ENCODE measurements at regions not wholly inside any gene's neighbourhood (a gene's known extent, or its start where the extent isn't known, plus 50 kb on each side); places are given as distances from the start of the nearest gene placed in this dataset.

DNA sequence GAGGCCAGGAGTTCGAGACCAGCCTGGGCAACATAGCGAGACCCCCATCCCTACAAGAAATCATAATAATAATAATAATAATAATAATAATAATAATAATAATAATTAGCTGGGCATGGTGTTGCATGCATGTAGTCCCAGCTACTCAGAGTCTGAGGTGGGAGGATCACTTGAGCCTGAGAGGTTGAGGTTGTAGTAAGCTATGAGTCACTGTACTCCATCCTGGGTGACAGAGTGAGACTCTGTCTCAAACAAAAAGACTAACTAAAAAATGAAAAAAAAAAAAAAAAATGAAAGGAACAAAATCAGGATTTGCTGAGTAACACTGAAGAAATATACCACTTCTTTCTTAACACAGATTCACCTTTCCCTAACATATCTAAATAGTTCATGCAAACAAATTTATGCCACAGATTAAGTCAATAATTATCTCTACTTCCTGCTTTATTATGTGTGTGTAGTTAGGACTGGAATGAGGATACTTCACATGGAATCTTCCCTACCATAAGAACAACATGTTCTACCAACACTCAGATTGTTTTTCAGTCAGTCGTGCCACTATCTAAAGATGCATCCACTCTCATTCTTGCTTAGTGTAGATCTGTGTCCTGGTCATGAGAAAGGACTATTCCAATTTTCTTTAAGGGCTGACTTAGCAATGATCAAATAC, 928.7 kb downstream of the SLC4A3 start:
- no peaks in the 10 kb centered on the region for H3K4me1 ChIP-seq
- DNase-seq (ENCODE audit: extremely low spot score in 2 of 2), result no peak
- no peaks in the 10 kb centered on the region for H3K9me3 ChIP-seq
- TF ChIP-seq POLR2A (IDR thresholded peaks at IDR 0.05), result no peak
- TF ChIP-seq POLR2AphosphoS5 (IDR thresholded peaks at IDR 0.05; ENCODE audit: insufficient read depth in 1 of 2, low read depth in 1 of 2), result no peak
- TF ChIP-seq, protein P1, sequence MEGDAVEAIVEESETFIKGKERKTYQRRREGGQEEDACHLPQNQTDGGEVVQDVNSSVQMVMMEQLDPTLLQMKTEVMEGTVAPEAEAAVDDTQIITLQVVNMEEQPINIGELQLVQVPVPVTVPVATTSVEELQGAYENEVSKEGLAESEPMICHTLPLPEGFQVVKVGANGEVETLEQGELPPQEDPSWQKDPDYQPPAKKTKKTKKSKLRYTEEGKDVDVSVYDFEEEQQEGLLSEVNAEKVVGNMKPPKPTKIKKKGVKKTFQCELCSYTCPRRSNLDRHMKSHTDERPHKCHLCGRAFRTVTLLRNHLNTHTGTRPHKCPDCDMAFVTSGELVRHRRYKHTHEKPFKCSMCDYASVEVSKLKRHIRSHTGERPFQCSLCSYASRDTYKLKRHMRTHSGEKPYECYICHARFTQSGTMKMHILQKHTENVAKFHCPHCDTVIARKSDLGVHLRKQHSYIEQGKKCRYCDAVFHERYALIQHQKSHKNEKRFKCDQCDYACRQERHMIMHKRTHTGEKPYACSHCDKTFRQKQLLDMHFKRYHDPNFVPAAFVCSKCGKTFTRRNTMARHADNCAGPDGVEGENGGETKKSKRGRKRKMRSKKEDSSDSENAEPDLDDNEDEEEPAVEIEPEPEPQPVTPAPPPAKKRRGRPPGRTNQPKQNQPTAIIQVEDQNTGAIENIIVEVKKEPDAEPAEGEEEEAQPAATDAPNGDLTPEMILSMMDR (IDR thresholded peaks at IDR 0.05), result no peak
- intact Hi-C loops (cut with DNase I), result no loop called here
- no peak overlapping the region for H3K4me3 ChIP-seq
- no peak overlapping the region for H3K27ac ChIP-seq
- no peaks in the 10 kb centered on the region for H3K36me3 ChIP-seq
- H3K27me3 ChIP-seq, result no peaks in the 10 kb centered on the region

GRCh38 chr2:220556658-220557057, 929.2 kb downstream of the SLC4A3 start:
- intact Hi-C loops (cut with DNase I), result no loop called here
- TF ChIP-seq POLR2AphosphoS5 (IDR thresholded peaks at IDR 0.05; ENCODE audit: insufficient read depth in 1 of 2, low read depth in 1 of 2) (no peak), POLR2A (IDR thresholded peaks at IDR 0.05) (no peak)
- TF ChIP-seq, protein P1 (IDR thresholded peaks at IDR 0.05), result no peak

DNA sequence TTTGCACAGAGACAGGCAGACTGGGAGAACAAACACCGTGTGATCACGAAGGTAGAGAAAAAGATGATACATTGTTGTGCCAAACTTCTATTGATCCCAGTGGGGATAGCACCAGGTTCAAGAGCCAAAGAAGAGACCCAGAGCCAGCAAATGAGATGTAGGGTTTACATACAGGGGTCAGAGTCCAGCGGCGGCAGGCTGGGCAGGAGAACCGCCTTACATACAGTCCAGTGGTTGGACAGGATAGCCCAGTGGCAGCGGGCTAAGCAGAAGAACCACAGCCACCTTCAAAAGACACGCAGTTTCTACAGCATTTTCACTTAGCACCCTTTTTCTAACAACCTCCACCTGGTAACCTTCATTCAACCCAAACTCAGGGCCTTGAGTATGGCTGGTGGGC, 932.8 kb downstream of the SLC4A3 start:
- TF ChIP-seq POLR2A (IDR thresholded peaks at IDR 0.05) (no peak), POLR2AphosphoS5 (IDR thresholded peaks at IDR 0.05; ENCODE audit: insufficient read depth in 1 of 2, low read depth in 1 of 2) (no peak)
- TF ChIP-seq, protein P1 (IDR thresholded peaks at IDR 0.05), result no peak
- H3K27me3 ChIP-seq, result no peaks in the 10 kb centered on the region
- H3K4me1 ChIP-seq, result no peaks in the 10 kb centered on the region
- intact Hi-C loops (cut with DNase I), result no loop called here
- H3K9me3 ChIP-seq, result no peaks in the 10 kb centered on the region
- H3K4me3 ChIP-seq, result no peak overlapping the region
- DNase-seq (ENCODE audit: extremely low spot score in 2 of 2), result no peak
- H3K36me3 ChIP-seq, result no peaks in the 10 kb centered on the region
- H3K27ac ChIP-seq, result no peak overlapping the region

More at GRCh38 chr2:220556658-220557057, 929.2 kb downstream of the SLC4A3 start:
- H3K36me3 ChIP-seq, result no peaks in the 10 kb centered on the region
- no peaks in the 10 kb centered on the region for H3K4me1 ChIP-seq
- no peaks in the 10 kb centered on the region for H3K27me3 ChIP-seq
- DNase-seq (ENCODE audit: extremely low spot score in 2 of 2), result no peak
- H3K9me3 ChIP-seq, result no peaks in the 10 kb centered on the region
- H3K27ac ChIP-seq, result no peak overlapping the region
- no peak overlapping the region for H3K4me3 ChIP-seq

- DNase-seq (ENCODE audit: extremely low spot score in 2 of 2), result no peak
- H3K9me3 ChIP-seq, result no peaks in the 10 kb centered on the region
- intact Hi-C loops (cut with DNase I), result no loop called here
- no peaks in the 10 kb centered on the region for H3K4me1 ChIP-seq
- H3K27me3 ChIP-seq, result no peaks in the 10 kb centered on the region
- H3K4me3 ChIP-seq, result no peak overlapping the region
- H3K27ac ChIP-seq, result no peak overlapping the region
- TF ChIP-seq, protein P1 (IDR thresholded peaks at IDR 0.05), result no peak
- no peak for TF ChIP-seq POLR2AphosphoS5 (IDR thresholded peaks at IDR 0.05; ENCODE audit: insufficient read depth in 1 of 2, low read depth in 1 of 2)
- no peak for TF ChIP-seq POLR2A (IDR thresholded peaks at IDR 0.05)
- H3K36me3 ChIP-seq, result no peaks in the 10 kb centered on the region
These were observed 935.1 kb downstream of the SLC4A3 start for GRCh38 chr2:220562375-220563140.

DNA sequence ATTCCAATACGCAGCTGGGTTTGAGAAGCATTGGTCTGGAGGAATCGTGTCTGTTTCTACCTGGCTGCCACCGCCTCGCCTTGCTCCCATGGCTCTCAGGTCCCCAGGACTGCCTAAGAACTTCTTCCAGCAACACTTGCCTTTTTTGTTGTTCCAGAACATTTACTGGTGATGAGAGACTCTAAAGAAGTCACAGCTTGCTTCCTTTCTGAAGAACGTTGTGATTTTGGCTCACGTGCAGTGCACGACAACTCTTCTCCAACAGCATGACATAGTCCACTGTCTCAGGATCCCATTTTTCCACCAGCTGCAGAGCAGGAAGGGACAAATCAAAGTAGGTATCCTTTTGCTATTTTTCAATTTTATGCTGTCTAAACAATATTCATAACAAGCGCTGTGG, 940.9 kb downstream of the SLC4A3 start:
- Histone ChIP-seq H3K9me3 (no peaks in the 10 kb centered on the region), H3K4me1 (no peaks in the 10 kb centered on the region), H3K4me3 (no peak overlapping the region), H3K27ac (no peak overlapping the region), H3K36me3 (no peaks in the 10 kb centered on the region), H3K27me3 (no peaks in the 10 kb centered on the region)
- no peak for DNase-seq (ENCODE audit: extremely low spot score in 2 of 2)
- TF ChIP-seq, protein P1 (IDR thresholded peaks at IDR 0.05), result no peak
- TF ChIP-seq POLR2A (IDR thresholded peaks at IDR 0.05) (no peak), POLR2AphosphoS5 (IDR thresholded peaks at IDR 0.05; ENCODE audit: insufficient read depth in 1 of 2, low read depth in 1 of 2) (no peak)
- intact Hi-C loops (cut with DNase I), result no loop called here
